SK-N-SH (cell line): ENCODE measurements at regions not wholly inside any gene's neighbourhood (a gene's known extent, or its start where the extent isn't known, plus 50 kb on each side); places are given as distances from the start of the nearest gene placed in this dataset.

Experiments
- CTCF ChIA-PET: fragments of 300-600, 350-600 bp; formaldehyde crosslinking; extraction: SDS; loops from one replicate; lab custom pipeline; 2021; lab: Yijun Ruan, JAX
- POLR2A ChIA-PET: fragments of 350-600 bp; sonication (Branson Sonifier 250); formaldehyde crosslinking; extraction: SDS; loops from one replicate; lab custom pipeline; 2020; ENCODE audit warnings: antibody characterized with exemption, inconsistent platforms; lab: Yijun Ruan, JAX
- DNase-seq: peaks from one replicate; pipeline ENCODE4 v3.0.0; 2012
- H2AFZ ChIP-seq: fragments of 200-600 bp; sonication (generic); 2 replicates; pipeline ENCODE4 v1.8.1; 2016; ENCODE audit warnings: antibody characterized with exemption, mild to moderate bottlenecking, low read depth
- H3F3A ChIP-seq: fragments of 200-600 bp; sonication (generic); replicated peaks from 2 replicates; pipeline ENCODE3; 2016; ENCODE audit warnings: antibody characterized with exemption, mild to moderate bottlenecking; ENCODE audit not compliant: insufficient read depth
- H3K27ac ChIP-seq, 2 experiments: fragments of 200-500 bp in 1 of 2; fragments of 200-600 bp in 1 of 2; sonication (Bioruptor generic) in 1 of 2; sonication (generic), shearing (Covaris generic) in 1 of 2; 2 replicates each; pipeline versions ENCODE4 v1.5.1 to v1.6.1; 2014 to 2016; ENCODE audit warnings: low read depth in 2 of 2, inconsistent platforms in 1 of 2, low read length in 1 of 2, mild to moderate bottlenecking in 1 of 2, mixed read lengths in 1 of 2
- H3K27me3 ChIP-seq: fragments of 200-600 bp; sonication (generic), shearing (Covaris generic); 2 replicates; pipeline ENCODE4 v1.6.1; 2016; ENCODE audit warnings: mixed run types; ENCODE audit not compliant: insufficient read depth
- H3K36me3 ChIP-seq, 2 experiments: fragments of 200-500 bp in 1 of 2; fragments of 200-600 bp in 1 of 2; sonication (Bioruptor generic) in 1 of 2; sonication (generic) in 1 of 2; replicated peaks in 1 of 2; 2 replicates each; pipeline versions ENCODE3 to v1.5.1; 2014 to 2016; ENCODE audit warnings: low read length in 1 of 2, mild to moderate bottlenecking in 1 of 2; ENCODE audit not compliant: insufficient read depth in 2 of 2, control insufficient read depth in 1 of 2
- H3K4me1 ChIP-seq, 2 experiments: fragments of 200-500 bp in 1 of 2; fragments of 200-600 bp in 1 of 2; sonication (Bioruptor generic) in 1 of 2; sonication (generic), shearing (Covaris generic) in 1 of 2; 2 replicates each; pipeline versions ENCODE4 v1.5.1 to v1.6.1; 2014 to 2016; ENCODE audit warnings: low read depth in 1 of 2, low read length in 1 of 2, mixed run types in 1 of 2; ENCODE audit not compliant: insufficient read depth in 2 of 2, control insufficient read depth in 1 of 2
- H3K4me2 ChIP-seq: fragments of 200-600 bp; sonication (generic), shearing (Covaris generic); 2 replicates; pipeline ENCODE4 v1.6.1; 2017; ENCODE audit warnings: mixed run types
- H3K4me3 ChIP-seq, 2 experiments: fragments of 200-500 bp in 1 of 2; fragments of 200-600 bp in 1 of 2; sonication (Bioruptor generic) in 1 of 2; sonication (generic), shearing (Covaris generic) in 1 of 2; 2 replicates each; pipeline versions ENCODE4 v1.5.1 to v1.8.1; 2014 to 2016; ENCODE audit warnings: low read depth in 2 of 2, inconsistent platforms in 1 of 2, low read length in 1 of 2, mild to moderate bottlenecking in 1 of 2, mixed read lengths in 1 of 2, moderate library complexity in 1 of 2
- H3K79me2 ChIP-seq: fragments of 200-600 bp; sonication (generic); 2 replicates; pipeline ENCODE4 v1.8.1; 2017; ENCODE audit warnings: mild to moderate bottlenecking; ENCODE audit not compliant: insufficient read depth
- H3K9ac ChIP-seq: fragments of 200-600 bp; sonication (generic); 2 replicates; pipeline ENCODE4 v1.6.1; 2017; ENCODE audit warnings: mixed run types
- H3K9me2 ChIP-seq: fragments of 200-600 bp; sonication (generic); 2 replicates; pipeline ENCODE4 v1.6.1; 2017; ENCODE audit warnings: mixed run types
- H3K9me3 ChIP-seq: fragments of 200-600 bp; sonication (generic); 2 replicates; pipeline ENCODE4 v1.6.1; 2017; ENCODE audit warnings: mixed run types, mild to moderate bottlenecking, moderate library complexity
- H4K20me1 ChIP-seq: fragments of 200-600 bp; sonication (generic); 2 replicates; pipeline ENCODE4 v1.6.1; 2017; ENCODE audit warnings: mild to moderate bottlenecking, mixed run types; ENCODE audit not compliant: insufficient read depth
- CTCF ChIP-seq: fragments of 200-600 bp; sonication (generic); IDR thresholded peaks from 2 replicates; pipeline ENCODE4 v1.6.1; 2017; ENCODE audit warnings: antibody characterized with exemption, mild to moderate bottlenecking, moderate library complexity
- EZH2phosphoT487 ChIP-seq: fragments of 200-600 bp; sonication (generic); IDR thresholded peaks from 2 replicates; pipeline ENCODE4 v1.6.1; 2017; ENCODE audit warnings: low read depth, mixed run types, mild to moderate bottlenecking, antibody characterized with exemption, moderate library complexity, borderline replicate concordance
- FOXM1 ChIP-seq: IDR thresholded peaks from 2 replicates; pipeline ENCODE4 v1.4.0; 2012; ENCODE audit warnings: low read depth, mild to moderate bottlenecking
- GATA2 ChIP-seq: sonication (generic); formaldehyde crosslinking; IDR thresholded peaks from 2 replicates; pipeline ENCODE4 v1.5.0; 2020; ENCODE audit warnings: mild to moderate bottlenecking, missing genetic modification reagents
- IRF3 ChIP-seq: fragments of 150-350 bp; IDR thresholded peaks from 2 replicates; pipeline ENCODE4 v1.6.1; 2016; ENCODE audit warnings: mild to moderate bottlenecking, low read depth, low read length
- POLR2AphosphoS5 ChIP-seq: IDR thresholded peaks from 2 replicates; pipeline ENCODE4 v1.6.1; 2012; ENCODE audit warnings: low read depth, low read length
- RCOR1 ChIP-seq: fragments of 150-350 bp; IDR thresholded peaks from 2 replicates; pipeline ENCODE4 v1.6.1; 2017; ENCODE audit warnings: antibody characterized with exemption, low read length
- RFX5 ChIP-seq: IDR thresholded peaks from 2 replicates; pipeline ENCODE4 v1.6.1; 2012; ENCODE audit warnings: mild to moderate bottlenecking, improper control_type of control experiment, low read length
- SMC3 ChIP-seq: IDR thresholded peaks from 2 replicates; pipeline ENCODE4 v1.6.1; 2012; ENCODE audit warnings: low read depth, low read length, improper control_type of control experiment
- ZBTB33 ChIP-seq: IDR thresholded peaks from 2 replicates; pipeline ENCODE4 v1.4.0; 2012; ENCODE audit warnings: low read depth, borderline replicate concordance
- WGBS: methylation state at CpG from one replicate; pipeline ENCODE4 v1.1.6; 2017; ENCODE audit warnings: low lambda C conversion rate; 5-methylcytosine and 5-hydroxymethylcytosine counted together

GRCh38 chrX:80512924-80513323 lies 92.7 kb downstream of the TENT5D start:
- Histone ChIP-seq H2AFZ (no peak overlapping the region), H3K4me3 (no peak overlapping the region), H3K9me3 (no peaks in the 10 kb centered on the region), H3K36me3 (no peaks in the 10 kb centered on the region), H3F3A (no peaks in the 10 kb centered on the region), H3K27ac (no peak overlapping the region), H3K79me2 (no peaks in the 10 kb centered on the region), H3K9ac (no peak overlapping the region), H3K27me3 (no peaks in the 10 kb centered on the region), H3K9me2 (no peaks in the 10 kb centered on the region), H3K4me1 (no peaks in the 10 kb centered on the region), H3K4me2 (no peak overlapping the region), H4K20me1 (no peaks in the 10 kb centered on the region)
- DNase-seq, result no peak
- ChIA-PET POLR2A (no interaction called here), CTCF (no interaction called here)
- no peak for TF ChIP-seq FOXM1
- TF ChIP-seq IRF3, result no peak
- no peak for TF ChIP-seq CTCF
- TF ChIP-seq RFX5, result no peak
- TF ChIP-seq GATA2 (CRISPR knock-in tag), result no peak
- no peak for TF ChIP-seq ZBTB33
- no peak for TF ChIP-seq SMC3
- no peak for TF ChIP-seq RCOR1
- 3% methylated on average over 4 of the region's 4 CpGs for WGBS

GRCh38 chrX:80513625-80514024 lies 93.4 kb downstream of the TENT5D start:
- H3K4me3 ChIP-seq, result no peak overlapping the region
- 0% methylated on average over 2 of the region's 2 CpGs for WGBS
- H3K27me3 ChIP-seq, result no peaks in the 10 kb centered on the region
- H3K27ac ChIP-seq, result no peak overlapping the region
- H2AFZ ChIP-seq, result no peak overlapping the region
- H3K4me1 ChIP-seq, result no peaks in the 10 kb centered on the region
- TF ChIP-seq POLR2AphosphoS5 (no peak), EZH2phosphoT487 (no peak)
- H3K9me3 ChIP-seq, result no peaks in the 10 kb centered on the region
- no peaks in the 10 kb centered on the region for H3K79me2 ChIP-seq
- no peaks in the 10 kb centered on the region for H4K20me1 ChIP-seq
- no peak for DNase-seq
- ChIA-PET POLR2A (no interaction called here), CTCF (no interaction called here)
- no peaks in the 10 kb centered on the region for H3K36me3 ChIP-seq
- H3K9ac ChIP-seq, result no peak overlapping the region
- H3K4me2 ChIP-seq, result no peak overlapping the region
- no peaks in the 10 kb centered on the region for H3K9me2 ChIP-seq
- H3F3A ChIP-seq, result no peaks in the 10 kb centered on the region
